ENCODE measurements at regions not wholly inside any gene's neighbourhood (a gene's known extent, or its start where the extent isn't known, plus 50 kb on each side); places are given as distances from the start of the nearest gene placed in this dataset.
"Not testable (repeated sequence)": the region's sequence is repeated elsewhere in the genome, so short reads cannot be mapped to it uniquely, and the experiment has no call there.

DNA sequence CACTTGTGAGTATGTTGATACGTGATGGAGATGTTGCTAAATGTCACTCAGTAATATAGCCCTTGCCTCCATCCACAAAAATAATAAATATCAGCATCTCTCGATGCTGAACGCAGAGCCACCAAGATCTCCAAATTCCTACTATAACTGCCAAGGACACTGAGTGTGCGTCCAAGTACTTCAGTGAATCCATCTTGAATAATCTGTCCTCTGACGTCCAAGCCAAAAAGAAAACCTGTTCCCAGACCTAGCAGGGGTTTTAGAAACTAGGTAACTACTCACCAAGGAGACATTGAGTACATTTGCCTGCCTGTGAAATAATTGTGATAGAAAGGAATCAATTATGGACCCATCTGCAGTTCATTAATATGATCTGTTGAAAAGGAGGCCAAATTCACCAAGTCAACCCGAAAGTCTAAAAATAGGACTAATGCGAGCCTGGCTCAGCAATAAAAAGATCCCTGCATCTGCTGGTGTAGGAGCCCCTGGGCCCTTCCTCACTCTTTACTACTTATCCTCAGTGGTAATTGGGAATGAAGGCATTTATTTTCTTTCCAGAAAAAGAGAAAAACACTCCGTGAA is 226.9 kb upstream of the IRF2BP2 start:
- DNase-seq: no peak

- DNase-seq: no peak
Observed at GRCh38 chr1:234836045-234836681, 226.2 kb upstream of the IRF2BP2 start.

DNA sequence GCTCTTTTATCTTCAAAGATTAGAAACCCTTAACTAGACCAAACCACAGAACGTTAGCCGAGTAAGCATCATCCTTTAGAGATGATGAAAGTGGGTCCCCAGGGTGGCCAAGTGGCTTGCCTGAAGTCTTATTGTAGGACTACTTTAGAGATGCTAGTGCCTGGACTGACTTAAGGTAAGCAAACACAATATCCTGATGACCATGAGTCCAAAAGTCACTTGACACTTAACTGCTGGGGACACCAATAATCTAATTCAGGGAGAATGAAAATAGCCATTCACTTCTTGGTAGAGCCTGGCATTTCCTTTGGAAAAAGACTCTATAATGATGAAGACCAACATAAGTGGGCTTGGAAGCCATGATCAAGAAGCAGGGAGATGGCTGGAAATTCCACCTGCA is 225.3 kb upstream of the IRF2BP2 start:
- DNase-seq: no peak

DNA sequence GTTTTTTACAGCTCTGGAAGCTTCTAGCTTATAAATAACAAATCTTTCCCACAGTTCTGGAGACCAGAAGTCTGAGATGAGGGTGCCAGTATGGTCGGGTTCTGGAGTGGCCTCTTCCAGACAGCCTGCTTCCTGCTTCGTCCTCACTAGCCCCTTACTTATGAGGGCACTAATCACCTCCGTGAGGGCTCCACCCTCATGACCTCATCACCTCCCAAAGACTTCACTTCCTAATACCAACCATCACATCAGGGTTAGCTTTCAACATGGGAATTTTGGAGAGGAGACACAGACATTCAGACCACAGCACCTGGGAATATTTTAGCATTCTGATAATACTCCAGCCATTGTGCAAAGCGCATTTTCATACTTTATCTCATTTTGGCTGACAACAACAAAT is 223.7 kb upstream of the IRF2BP2 start:
- DNase-seq: no peak

GRCh38 chr1:234833118-234833517 is 223.1 kb upstream of the IRF2BP2 start:
- DNase-seq: no peak

GRCh38 chr1:234827656-234828055 is 217.7 kb upstream of the IRF2BP2 start:
- DNase-seq: no peak

GRCh38 chr1:234827181-234827580 is 217.2 kb upstream of the IRF2BP2 start:
- DNase-seq: no peak

DNA sequence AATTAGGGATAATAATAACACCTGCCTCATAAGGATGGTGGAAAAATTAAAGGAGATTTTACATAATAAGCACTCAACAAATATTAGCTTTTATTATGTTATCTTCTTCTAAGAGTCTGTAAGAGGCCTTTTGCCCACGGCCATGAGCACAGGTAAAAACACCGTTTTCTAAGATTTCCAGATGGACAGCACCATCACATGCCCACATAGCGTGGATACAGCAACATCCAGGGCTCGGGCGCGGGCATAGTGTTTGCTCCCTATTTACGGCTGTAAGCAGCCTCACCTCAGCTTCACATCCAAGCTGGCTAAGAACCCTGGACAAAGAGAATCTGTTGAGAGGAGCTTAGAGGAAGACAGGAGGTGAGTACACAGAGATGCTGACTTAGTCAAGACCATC is 216.4 kb upstream of the IRF2BP2 start:
- DNase-seq: no peak

DNA sequence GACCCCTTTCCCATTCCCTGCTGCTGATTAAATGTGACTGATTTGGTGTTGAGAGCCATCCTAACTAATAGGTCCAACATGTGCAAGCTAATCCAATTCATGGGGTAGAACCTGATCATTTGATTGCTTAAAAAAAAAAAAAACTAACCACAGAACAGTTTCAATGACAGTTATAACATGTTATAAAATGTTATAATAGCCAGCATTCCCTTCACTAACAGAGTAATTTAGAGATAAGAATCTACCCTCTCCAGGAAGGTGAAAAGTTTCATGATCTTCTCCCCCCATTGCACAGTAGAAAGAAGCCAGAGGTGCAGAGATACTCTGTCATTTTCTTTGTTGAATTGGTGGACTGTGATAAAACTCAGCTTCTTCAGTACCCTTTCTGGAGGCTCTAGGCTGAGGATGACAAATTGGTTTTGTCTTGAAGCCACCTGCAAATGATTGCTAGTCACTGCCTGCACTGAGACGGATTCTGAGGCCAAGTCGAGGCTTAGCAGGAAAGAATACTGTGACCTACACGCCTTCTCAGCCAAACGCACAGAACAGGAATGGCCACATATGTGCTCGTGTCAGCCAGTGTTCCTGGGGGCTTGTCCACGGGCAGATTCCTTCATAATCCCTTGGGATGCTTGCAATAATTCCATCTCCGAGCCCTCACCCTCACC is 215.7 kb upstream of the IRF2BP2 start:
- no peak for DNase-seq

DNA sequence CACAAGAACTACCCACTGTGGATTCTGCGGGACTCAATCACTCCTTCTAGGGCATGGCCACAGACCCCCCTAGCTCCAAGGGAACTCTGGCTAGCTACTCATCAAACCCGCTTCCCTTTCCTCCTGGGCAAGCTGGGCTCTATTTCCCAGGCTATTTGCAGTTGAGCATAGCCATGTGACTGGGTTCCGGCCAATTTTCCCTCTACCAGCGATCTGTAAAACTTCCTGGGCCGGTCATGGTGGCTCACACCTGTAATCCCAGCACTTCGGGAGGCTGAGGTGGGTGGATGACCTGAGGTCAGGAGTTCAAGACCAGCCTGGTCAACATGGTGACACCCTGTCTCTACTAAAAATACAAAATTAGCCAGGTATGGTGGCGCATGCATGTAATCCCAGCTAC is 214.9 kb upstream of the IRF2BP2 start:
- not testable (repeated sequence) for DNase-seq

DNA sequence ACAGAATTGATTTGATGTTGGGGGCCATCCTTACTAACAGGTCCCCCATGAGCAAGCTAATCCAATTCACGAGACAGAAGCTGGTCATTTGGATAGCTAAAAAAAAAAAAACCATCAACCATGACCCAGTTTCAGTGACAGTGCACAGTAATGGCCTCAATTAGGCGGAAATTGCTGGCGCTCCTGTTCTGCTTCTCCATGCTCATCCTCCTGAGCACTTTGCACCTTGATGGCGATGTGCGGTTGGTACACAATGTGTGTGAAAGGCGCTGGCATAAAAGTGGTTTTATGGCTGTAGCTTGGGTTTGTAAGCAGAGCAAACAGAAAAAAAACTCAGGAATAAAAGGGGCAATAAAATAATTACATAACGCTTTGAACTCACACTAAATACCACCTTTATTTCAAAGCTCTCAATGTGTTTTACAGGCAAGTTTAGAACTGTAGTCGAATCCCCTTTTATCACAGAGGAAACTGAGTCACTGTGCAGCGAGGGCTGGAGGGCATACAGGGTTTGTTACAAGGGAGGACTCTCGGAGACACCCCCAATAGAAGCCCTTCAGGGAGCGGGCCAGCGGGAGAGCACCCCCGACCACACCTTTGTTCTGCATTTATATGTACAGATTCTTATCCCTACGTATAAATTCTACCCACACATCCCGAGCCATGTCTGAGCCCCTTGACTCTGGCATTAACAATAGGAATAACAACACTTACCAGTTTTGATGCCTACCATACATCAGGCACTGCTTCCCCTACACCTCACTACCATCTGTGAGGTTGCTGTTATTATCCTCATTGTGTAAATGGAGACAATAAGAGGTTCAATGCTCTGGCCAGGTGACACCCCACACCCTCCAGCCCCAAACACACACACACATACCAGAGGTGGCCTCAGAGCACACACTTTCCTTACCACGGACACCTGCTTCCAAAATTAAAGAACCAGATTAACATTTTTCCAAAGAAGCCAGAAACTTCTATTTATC is 213.5 kb upstream of the IRF2BP2 start:
- no peak for DNase-seq

DNA sequence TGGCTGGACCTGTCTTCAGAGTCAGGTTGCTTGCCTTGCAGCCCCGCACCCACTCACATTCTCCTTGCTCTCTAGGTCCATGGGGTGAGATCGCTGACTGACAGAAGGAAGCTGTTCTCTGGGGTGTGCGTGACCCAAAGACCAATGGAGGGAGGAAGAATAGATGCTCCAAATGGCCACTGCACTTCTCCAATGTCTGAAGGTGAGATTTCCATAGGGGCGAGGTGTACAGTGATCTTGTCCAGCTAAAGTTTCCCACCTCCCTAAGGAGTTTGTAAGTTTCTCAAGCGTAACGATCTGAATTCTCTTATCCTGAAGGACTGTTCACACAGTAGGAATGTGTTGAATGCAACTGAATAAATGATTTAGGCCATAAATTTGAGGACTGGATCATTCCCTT is 211.9 kb upstream of the IRF2BP2 start:
- no peak for DNase-seq

DNA sequence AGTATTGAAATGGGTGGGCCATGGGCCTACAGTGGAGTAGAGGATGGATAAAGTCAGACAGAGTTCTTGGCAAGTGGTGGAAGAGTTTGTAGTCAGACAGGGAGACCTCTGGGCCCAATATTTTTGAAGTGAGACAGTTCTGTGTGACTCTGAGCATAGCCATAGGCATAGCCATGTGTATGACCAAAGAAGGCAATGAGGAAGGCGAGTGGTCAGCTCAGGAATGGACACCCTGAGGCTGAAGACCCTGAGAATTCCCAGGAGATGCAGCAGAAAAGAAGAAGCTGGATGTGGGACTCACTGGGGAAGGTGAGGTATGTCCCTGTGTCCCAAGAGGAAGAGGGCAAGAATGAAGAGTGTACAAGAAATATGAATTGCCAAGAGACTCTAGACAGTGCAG is 210.6 kb upstream of the IRF2BP2 start:
- no peak for DNase-seq

DNA sequence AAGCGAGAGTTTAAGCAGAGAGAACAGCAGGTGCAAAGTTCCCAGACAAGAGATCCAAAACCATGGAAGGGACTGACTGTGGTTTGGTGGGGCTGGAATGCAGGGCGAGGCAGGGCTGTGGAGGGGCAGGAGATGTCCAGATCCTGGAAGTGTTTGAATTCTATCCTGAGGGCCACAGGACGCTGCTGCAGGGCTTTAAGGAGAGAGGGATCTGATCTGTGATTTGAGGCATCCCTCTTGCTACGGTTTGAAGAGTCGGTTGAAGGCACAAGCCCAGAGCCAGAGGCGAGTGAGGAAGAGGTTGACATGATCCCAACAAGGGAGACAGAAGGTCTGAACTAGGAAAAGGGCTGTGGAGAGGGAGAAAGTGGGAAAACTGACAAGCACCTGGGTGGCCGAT is 209.9 kb upstream of the IRF2BP2 start:
- not testable (repeated sequence) for DNase-seq

DNA sequence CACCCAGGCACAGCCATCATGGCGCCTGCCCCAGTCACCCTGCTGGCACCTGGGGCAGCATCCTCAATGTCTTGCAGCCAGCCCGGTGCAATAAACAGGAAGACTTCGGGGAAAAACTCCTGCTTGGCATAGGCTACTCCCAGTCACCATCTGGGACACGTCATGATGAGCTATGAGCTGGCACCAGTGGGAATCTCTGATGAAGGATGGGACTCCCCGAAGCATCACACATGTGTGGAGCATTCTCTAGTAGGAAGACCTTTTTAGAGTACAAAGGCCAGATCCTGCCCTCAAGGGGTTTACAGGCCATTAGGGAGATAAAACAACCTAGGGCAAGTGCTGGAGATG is 208.0 kb upstream of the IRF2BP2 start:
- not testable (repeated sequence) for DNase-seq

GRCh38 chr1:234817313-234818039 is 207.5 kb upstream of the IRF2BP2 start:
- DNase-seq: not testable (repeated sequence)

- DNase-seq: not testable (repeated sequence)
Observed at GRCh38 chr1:234816864-234817263, 206.9 kb upstream of the IRF2BP2 start.

DNA sequence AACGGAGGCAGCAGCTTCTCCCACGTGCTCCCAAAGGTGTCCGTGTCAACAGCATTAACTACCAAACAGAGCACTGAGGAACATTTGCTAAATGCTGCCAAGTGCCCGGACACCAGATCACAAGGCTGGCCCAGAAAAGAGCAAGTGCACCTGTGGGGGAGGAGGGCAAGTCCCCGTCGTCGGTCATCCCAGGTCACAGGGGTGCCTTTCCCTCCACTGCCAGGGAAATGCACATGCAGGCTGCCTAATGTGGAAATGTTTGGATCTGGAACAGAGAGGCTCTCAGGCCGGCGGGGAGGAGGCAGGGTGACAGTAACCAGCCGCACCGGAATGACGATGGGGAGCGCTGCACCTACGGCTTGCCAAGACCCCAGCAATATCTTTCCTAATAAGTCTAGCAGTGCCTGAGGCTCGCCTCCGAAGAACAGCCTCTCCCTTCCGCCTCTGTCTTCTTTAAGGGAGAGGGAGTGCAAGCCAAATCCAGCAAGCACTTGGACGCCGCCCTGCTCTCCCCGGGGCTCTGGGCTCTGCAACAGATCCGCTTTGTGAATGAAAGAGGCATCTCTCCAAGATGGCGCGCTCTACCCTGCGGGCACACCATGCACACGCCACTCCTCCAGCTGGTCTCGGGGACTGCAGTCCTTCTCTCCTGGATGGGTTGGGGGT is 206.3 kb upstream of the IRF2BP2 start:
- DNase-seq: not testable (repeated sequence)

DNA sequence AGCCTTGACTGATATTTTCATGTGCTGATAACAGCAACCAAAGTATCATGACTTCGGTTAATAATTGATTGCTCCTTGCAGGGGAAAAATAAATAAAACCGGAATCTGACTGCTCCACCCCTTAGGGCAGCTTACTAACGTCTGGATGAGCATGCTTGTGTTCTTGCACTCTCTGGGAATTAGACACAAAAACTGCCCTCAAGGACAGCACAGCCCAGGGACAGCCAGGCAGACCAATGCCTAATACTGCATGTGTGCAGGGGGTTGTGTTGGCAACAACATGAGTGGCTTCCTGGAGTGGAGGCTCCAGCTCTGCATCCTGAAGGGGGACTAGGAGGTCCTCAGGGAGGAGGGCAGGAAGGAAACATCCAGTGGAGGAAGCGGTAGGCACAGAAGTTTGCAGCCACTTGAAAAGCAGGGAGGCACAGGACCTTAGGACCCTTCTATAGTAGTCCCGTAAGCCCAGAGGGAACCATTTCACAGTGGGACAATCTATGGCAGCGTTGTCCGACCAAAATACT is 205.4 kb upstream of the IRF2BP2 start:
- DNase-seq: not testable (repeated sequence)

GRCh38 chr1:234814235-234814634 is 204.3 kb upstream of the IRF2BP2 start:
- DNase-seq: not testable (repeated sequence)

DNA sequence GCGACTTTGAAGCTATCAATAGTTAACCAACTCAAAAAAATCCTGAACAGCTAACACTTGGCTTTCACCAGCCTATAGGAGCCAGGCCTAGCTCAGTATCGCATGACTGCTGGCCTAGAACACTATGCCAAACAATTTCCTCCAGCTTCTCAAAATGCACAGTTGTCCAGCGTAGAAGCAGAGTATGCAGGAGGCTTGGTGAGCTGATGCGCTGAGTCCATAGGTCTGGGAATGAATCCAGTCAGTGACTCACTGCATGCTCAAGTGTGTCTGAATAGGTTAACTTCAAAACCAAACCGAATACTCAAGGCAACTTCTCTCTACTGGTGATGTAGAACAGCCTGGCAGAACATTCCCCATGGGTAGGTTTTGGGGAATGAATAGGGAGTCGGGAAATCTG is 201.8 kb upstream of the IRF2BP2 start:
- DNase-seq: not testable (repeated sequence)

GRCh38 chr1:234810726-234811125 is 200.7 kb upstream of the IRF2BP2 start:
- not testable (repeated sequence) for DNase-seq

All from CD4-positive, alpha-beta T cell treated with Interleukin-10 for 1 hour (primary cell).